ENCODE measurements at regions not wholly inside any gene's neighbourhood (a gene's known extent, or its start where the extent isn't known, plus 50 kb on each side); places are given as distances from the start of the nearest gene placed in this dataset.

DNA sequence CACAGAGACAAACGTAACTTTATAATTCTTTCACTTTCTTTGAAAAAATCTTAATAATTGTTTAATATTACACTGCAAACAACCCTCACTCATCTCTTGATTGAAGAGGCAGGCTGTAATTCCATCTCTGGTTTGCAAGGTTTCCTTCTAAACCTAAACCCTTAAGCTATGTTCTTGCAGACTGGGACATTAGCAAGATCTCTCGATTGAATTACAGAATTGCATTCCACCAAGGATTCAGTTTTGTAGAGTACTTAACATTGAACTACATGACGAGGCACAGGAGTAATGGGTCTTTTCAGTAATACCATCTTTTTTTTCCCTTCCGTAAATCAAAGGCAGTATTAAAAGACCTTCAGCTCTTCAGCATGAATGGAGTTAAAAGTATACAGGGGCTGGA lies 111.6 kb upstream of the EEF1E1 start:
- no peak for DNase-seq

GRCh38 chr6:8212720-8213434 lies 110.5 kb upstream of the EEF1E1 start:
- DNase-seq = no peak

GRCh38 chr6:8207869-8208191 lies 105.5 kb upstream of the EEF1E1 start:
- DNase-seq = no peak

DNA sequence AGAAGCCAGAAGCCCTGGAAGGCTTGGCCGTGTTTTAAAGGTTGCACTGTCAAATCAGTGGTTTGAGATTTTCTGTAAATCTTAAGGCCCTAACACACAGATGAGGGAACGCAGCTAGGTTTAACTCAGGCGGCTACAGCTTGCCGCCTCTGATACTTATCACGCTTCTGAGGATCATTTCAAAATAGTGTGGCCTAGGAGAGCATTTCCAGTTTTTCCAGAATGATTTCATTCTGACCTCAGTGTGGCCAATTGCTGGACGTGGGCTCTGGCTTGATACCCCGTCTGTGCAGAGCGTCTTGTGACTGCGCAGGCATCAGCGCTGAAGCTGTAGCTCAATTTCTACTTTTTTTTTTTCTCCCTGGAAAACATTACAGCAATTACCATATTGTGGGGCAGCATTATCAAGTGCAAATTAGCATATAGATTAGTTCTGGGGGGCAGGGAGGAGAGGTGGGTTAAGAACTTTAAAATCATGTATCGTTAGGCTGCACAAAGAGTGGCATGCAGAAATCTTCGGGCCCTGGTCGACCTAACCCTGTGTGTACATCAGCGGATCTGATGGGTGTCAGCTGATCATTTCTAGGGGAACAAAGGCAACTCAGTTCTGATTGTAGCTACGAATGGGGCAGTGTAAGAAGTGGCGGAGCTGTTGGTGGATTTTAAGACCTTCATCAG lies 105.0 kb upstream of the EEF1E1 start:
- no peak for DNase-seq

DNA sequence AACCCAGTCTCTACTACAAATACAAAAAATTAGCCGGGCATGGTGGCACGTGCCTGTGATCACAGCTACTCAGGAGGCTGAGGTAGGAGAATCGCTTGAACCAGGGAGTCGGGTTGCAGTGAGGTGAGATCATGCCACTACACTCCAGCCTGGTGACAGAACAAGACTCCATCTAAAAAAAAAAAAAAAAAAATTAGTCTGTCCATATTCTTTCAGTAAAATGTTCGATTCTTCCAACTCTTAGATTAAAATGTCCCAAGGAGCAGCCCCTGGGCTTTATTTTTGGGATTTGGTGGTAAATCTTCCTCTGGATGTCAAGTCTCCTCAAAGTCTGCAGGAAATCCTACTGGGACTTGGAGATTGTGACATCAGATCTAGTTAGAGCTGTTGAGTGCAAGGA lies 101.0 kb upstream of the EEF1E1 start:
- DNase-seq = no peak

DNA sequence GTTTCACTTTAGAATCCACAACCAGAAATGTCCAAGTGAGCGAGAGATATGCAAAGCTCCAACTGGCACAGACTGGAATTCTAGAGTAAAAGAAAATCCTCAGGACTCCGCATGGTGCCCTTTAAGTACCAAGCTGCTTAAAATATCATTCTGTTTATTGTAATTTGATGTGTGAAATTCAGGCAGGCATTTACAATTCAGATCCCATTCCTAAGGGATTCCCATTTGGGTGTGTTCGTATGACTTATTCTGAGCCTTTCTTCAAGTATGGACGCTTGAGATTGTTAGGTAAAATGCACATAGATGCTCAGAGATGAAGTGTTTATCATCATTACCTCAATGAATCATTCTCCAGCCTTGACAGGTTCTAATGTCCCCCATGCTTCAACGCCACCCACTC lies 99.3 kb upstream of the EEF1E1 start:
- DNase-seq = no peak

GRCh38 chr6:8200255-8200654 lies 97.9 kb upstream of the EEF1E1 start:
- DNase-seq = no peak

DNA sequence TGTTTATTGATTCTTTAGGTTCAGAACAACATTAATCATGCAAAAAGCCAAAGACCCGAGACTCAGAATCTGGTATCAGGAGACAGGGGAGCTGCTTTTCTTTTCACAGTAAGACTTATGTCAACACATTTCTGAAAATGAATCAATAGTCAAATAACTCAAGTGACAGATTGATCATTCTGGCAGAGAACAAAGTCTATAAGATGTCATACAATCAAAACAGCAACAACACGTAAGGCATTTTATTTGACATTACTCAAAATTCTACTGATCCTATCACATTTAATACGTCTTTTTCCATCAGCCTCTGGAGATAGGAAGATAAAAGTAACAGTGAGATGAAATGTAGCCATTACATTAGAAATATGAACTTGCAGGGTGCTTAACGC lies 93.4 kb upstream of the EEF1E1 start:
- no peak for DNase-seq

- DNase-seq = no peak
Observed at GRCh38 chr6:8195040-8195713, 92.8 kb upstream of the EEF1E1 start.

GRCh38 chr6:8194490-8194889 lies 92.1 kb upstream of the EEF1E1 start:
- DNase-seq = no peak

DNA sequence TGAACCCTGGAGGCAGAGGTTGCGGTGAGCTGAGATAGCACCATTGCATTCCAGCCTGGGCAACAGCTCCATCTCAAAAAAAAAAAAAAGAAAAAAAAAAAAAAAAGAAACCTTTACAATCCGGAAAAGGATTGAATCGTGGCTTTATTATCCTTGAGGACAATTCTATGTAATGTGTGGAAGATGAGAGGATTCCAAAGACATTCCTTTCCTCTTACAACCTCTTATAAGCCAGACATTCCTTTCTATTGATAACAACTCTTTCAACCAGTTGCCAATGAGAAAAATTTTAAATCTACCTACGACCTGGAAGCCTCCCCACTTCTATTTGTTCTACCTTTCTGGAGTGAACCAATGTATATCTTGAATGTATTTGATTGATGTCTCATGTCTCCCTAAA lies 91.2 kb upstream of the EEF1E1 start:
- DNase-seq = no peak

- no peak for DNase-seq
Observed at GRCh38 chr6:8192597-8192996, 90.2 kb upstream of the EEF1E1 start.

DNA sequence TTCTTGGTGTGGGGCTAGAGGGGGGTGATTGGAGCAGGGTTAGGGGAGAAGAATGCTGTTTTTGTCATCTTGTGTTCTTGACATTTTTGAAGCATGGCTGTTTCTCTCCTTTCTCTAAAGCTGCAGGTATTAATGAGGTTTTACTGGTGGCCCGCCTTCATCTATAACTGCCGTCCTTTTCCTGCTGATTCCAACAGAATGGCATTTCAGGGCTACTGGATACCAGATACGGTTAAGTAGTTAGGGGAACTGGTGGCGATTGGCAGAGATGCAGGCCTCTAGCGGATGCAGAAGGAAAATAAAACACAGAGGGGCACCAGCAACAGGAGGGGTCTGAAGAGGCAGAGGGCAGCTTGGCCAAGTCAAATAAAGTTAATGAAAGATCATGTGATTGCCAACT lies 89.7 kb upstream of the EEF1E1 start:
- DNase-seq = no peak

DNA sequence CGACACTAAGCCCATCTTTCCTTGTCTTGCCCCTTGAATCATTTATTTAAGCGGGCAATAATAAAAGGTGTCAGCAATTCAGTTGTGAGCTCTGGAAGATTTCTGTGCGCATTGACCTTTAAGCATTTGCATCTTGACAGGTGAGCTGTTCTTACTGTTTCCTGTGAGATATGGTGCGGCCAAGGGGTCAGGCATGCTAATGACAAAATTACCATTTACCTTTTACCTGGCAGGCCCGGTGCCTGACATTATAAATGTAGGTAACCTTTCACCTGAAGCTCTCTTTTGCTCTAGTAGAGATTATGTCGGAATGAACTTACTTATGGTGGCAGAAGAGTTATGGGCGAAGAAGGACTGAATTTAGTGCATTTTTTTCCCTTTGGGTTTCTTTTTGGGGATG lies 89.3 kb upstream of the EEF1E1 start:
- no peak for DNase-seq

GRCh38 chr6:8187209-8187608 lies 84.9 kb upstream of the EEF1E1 start:
- DNase-seq = no peak

DNA sequence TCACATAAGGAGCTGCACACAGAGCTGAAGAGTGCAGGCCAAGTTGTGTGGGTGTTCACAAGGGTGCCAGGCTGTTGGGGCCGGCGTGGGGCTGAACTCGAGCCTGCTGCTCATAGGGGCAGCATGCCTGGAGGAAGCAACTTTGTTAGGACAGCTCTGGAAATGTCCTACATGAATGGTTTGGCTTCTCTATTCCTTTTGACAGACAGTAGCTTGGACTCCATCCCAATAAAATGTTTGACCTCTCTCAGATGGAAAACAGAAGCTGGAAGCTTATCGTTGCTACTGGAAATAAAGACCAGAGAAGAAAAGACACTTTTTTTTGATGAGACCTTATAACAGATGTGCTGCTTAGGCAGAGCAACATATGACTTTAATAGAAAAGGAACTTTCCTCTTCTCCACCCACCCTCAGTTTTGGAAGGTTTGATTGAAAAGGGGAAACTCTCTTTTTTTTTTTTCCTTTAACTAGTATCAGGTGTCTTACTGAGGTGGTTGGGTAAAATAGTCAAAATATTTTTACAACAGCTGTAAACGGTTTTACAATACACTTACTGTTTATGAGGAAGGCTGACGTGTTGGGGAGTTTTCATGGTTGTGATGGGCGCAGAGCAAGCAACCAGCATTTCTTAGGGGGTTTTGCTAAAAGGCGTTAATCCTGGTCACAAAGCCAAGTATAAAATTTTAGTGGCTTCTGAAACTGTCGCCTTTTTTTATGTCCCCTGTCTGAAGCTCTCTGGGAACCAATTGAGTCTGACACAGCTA lies 80.7 kb upstream of the EEF1E1 start:
- no peak for DNase-seq

GRCh38 chr6:8181951-8182845 lies 79.8 kb upstream of the EEF1E1 start:
- DNase-seq = no peak

- DNase-seq = no peak
Observed at GRCh38 chr6:8181160-8181881, 79.0 kb upstream of the EEF1E1 start.

- no peak for DNase-seq
Observed at GRCh38 chr6:8180327-8181159, 78.2 kb upstream of the EEF1E1 start.

DNA sequence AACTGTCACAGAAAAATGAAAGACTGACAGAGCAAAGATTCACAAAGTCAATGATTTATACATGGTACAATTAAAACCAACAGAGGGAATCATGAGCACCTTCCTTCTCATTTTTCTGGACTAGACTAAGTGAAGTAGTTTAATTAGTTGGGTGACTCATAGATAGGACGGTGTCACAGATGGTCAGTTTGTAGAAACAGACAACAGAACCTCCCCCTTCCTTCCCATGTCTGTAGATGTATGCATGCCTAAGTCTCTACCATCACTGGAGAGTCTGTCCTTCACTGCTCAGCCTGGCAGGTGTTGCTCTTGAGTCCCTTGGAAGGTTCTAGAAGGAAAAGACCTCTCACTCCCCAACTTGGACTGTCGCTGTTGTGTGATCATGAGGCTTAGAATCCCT lies 75.4 kb upstream of the EEF1E1 start:
- DNase-seq = no peak

All from activated CD4-positive, CD25-positive, alpha-beta regulatory T cell (primary cell).